ENCODE measurements at regions not wholly inside any gene's neighbourhood (a gene's known extent, or its start where the extent isn't known, plus 50 kb on each side); places are given as distances from the start of the nearest gene placed in this dataset.

GRCh38 chr4:3670521-3671519 is 95.4 kb upstream of the ADRA2C start:
- Histone ChIP-seq H3K9ac (ENCODE audit: low read length) (no peak overlapping the region), H3K9me3 (replicated peaks; ENCODE audit: insufficient read depth, low read length) (no peaks in the 10 kb centered on the region), H3K27me3 (replicated peaks; ENCODE audit: insufficient read depth, low read length) (peaks cover 96% of the 10 kb centered on the region), H3K79me2 (ENCODE audit: low read length) (no peaks in the 10 kb centered on the region), H3K4me1 (ENCODE audit: low read length) (no peaks in the 10 kb centered on the region), H4K20me1 (ENCODE audit: insufficient read depth, low read length) (no peaks in the 10 kb centered on the region), H3K36me3 (replicated peaks; ENCODE audit: insufficient read depth, low read length) (no peaks in the 10 kb centered on the region), H3K4me2 (ENCODE audit: low read depth, low read length) (no peak overlapping the region), H3K9me2 (replicated peaks; ENCODE audit: insufficient read depth, low read length) (no peaks in the 10 kb centered on the region), H2AFZ (ENCODE audit: low read length) (no peak overlapping the region), H3F3A (ENCODE audit: insufficient read depth, low read length) (no peaks in the 10 kb centered on the region), H3K27ac (ENCODE audit: low read length) (no peak overlapping the region), H3K4me3 (ENCODE audit: low read length) (no peak overlapping the region)
- TF ChIP-seq EZH2 (optimal IDR thresholded peaks at IDR 0.05; ENCODE audit: low read depth, low read length): no peak
- TF ChIP-seq EZH2phosphoT487 (IDR thresholded peaks at IDR 0.05; ENCODE audit: low read length): no peak
- TF ChIP-seq CTCF (IDR thresholded peaks at IDR 0.05; ENCODE audit: low read length): no peak
- no peak for DNase-seq

GRCh38 chr4:3669553-3669949 is 96.6 kb upstream of the ADRA2C start:
- H3K79me2 ChIP-seq (ENCODE audit: low read length): no peaks in the 10 kb centered on the region
- DNase-seq: no peak
- H3K27ac ChIP-seq (ENCODE audit: low read length): no peak overlapping the region
- H3K4me2 ChIP-seq (ENCODE audit: low read depth, low read length): no peak overlapping the region
- H3F3A ChIP-seq (ENCODE audit: insufficient read depth, low read length): no peaks in the 10 kb centered on the region
- no peaks in the 10 kb centered on the region for H3K4me1 ChIP-seq (ENCODE audit: low read length)
- H3K9me3 ChIP-seq (replicated peaks; ENCODE audit: insufficient read depth, low read length): no peaks in the 10 kb centered on the region
- TF ChIP-seq EZH2phosphoT487 (IDR thresholded peaks at IDR 0.05; ENCODE audit: low read length) (no peak), EZH2 (optimal IDR thresholded peaks at IDR 0.05; ENCODE audit: low read depth, low read length) (peak; percentile 35), CTCF (IDR thresholded peaks at IDR 0.05; ENCODE audit: low read length) (no peak)
- no peaks in the 10 kb centered on the region for H3K36me3 ChIP-seq (replicated peaks; ENCODE audit: insufficient read depth, low read length)
- H3K27me3 ChIP-seq (replicated peaks; ENCODE audit: insufficient read depth, low read length): peaks cover 100% of the 10 kb centered on the region
- no peak overlapping the region for H2AFZ ChIP-seq (ENCODE audit: low read length)
- no peaks in the 10 kb centered on the region for H3K9me2 ChIP-seq (replicated peaks; ENCODE audit: insufficient read depth, low read length)
- no peak overlapping the region for H3K4me3 ChIP-seq (ENCODE audit: low read length)
- no peak overlapping the region for H3K9ac ChIP-seq (ENCODE audit: low read length)
- no peaks in the 10 kb centered on the region for H4K20me1 ChIP-seq (ENCODE audit: insufficient read depth, low read length)

GRCh38 chr4:3668825-3669552 is 97.2 kb upstream of the ADRA2C start:
- no peaks in the 10 kb centered on the region for H3F3A ChIP-seq (ENCODE audit: insufficient read depth, low read length)
- peaks cover 100% of the 10 kb centered on the region for H3K27me3 ChIP-seq (replicated peaks; ENCODE audit: insufficient read depth, low read length)
- H3K4me1 ChIP-seq (ENCODE audit: low read length): no peaks in the 10 kb centered on the region
- no peaks in the 10 kb centered on the region for H4K20me1 ChIP-seq (ENCODE audit: insufficient read depth, low read length)
- H2AFZ ChIP-seq (ENCODE audit: low read length): no peak overlapping the region
- H3K9ac ChIP-seq (ENCODE audit: low read length): no peak overlapping the region
- DNase-seq: no peak
- H3K79me2 ChIP-seq (ENCODE audit: low read length): no peaks in the 10 kb centered on the region
- TF ChIP-seq EZH2phosphoT487 (IDR thresholded peaks at IDR 0.05; ENCODE audit: low read length): no peak
- TF ChIP-seq CTCF (IDR thresholded peaks at IDR 0.05; ENCODE audit: low read length): no peak
- TF ChIP-seq EZH2 (optimal IDR thresholded peaks at IDR 0.05; ENCODE audit: low read depth, low read length): no peak
- H3K27ac ChIP-seq (ENCODE audit: low read length): no peak overlapping the region
- H3K4me3 ChIP-seq (ENCODE audit: low read length): no peak overlapping the region
- no peak overlapping the region for H3K4me2 ChIP-seq (ENCODE audit: low read depth, low read length)
- H3K36me3 ChIP-seq (replicated peaks; ENCODE audit: insufficient read depth, low read length): no peaks in the 10 kb centered on the region
- H3K9me2 ChIP-seq (replicated peaks; ENCODE audit: insufficient read depth, low read length): no peaks in the 10 kb centered on the region
- H3K9me3 ChIP-seq (replicated peaks; ENCODE audit: insufficient read depth, low read length): no peaks in the 10 kb centered on the region
